ENCODE measurements at regions not wholly inside any gene's neighbourhood (a gene's known extent, or its start where the extent isn't known, plus 50 kb on each side); places are given as distances from the start of the nearest gene placed in this dataset.

DNA sequence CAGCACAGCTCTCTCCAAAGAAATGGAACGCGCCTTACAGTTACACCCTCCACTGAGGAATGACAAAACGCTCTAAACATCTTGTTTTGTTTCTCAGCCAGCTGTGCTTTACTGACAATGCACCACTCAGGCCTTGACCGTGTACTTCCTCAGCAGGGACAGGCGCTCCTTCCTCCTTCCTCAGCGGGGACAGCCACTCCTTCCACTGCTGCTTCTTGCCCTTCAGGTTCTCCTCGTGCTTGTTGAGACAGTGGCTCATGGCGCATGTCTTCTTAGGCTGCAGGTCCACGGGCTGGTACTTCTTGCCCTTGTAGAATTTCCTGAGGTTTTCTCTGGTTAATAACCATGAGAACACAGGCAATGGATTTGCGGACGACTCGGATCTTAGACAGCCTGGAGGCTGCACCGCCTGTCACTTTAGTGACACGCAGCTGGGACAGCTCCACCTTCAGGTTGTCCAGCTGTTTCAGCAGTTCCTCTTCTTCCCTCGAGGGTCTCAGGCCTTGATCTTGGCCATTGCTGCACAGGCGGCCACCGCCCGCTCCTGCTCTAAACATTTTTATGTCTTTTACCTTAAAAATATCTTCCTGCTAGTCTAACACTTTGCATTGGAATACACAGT, 613.8 kb downstream of the BRD1 start:
- no peak for DNase-seq

DNA sequence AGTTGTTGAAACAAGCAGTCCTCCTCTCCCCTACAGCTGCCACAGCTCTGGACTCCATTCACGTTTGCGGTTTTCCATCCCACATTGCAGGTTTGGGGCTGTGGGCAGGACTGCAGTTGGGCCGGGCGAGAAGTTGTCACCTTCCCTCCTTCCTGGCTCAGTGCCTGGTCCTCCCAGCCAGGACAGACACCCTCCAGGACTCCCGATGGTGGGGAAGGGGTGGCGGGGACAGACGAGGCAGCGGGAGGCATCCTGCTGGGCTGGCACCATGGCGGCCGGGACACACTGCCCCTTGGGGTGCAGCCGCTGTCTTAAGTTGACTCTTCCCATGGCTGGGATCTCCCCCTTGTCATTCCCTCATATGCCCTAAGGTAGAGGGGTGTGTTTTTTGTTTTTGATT, 615.2 kb downstream of the BRD1 start:
- DNase-seq: no peak

DNA sequence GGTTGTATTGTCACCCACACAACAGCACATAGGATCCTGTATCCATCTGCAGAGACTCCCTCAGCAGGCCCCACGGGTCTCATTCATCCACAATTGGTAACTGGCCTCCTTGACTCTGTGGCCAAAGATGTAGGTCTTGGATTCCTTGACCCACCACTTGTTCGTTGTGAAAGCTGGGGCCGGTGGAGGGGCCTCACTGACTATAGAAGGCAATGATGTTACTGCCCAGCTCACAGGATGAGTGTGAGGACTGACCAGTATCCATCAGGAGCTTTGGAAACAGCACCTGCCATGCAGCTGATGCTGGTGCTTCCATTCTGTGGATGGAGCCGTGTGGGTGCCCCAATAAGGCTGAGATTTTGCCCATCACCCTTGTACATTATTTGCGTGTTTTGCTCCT, 615.7 kb downstream of the BRD1 start:
- no peak for DNase-seq

DNA sequence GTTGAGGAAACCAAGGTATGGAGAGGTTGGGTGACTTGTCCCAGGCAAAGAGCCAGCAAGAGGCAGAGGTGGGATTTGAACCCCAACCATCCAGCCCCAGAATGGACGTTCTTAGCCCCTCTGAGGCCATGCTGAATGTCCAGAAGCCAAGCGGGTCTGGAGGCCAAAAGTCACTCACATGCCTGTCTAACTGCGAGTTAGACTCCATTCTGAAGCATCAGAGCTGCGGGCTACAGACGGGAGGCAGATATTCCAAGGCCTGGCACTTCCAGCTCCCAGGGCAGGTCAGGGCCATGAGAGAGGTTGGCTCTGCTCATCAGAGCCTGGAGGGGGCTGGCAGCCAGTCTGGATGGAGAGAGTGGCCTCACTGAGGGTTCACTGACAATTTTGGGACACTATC, 616.5 kb downstream of the BRD1 start:
- DNase-seq: no peak

DNA sequence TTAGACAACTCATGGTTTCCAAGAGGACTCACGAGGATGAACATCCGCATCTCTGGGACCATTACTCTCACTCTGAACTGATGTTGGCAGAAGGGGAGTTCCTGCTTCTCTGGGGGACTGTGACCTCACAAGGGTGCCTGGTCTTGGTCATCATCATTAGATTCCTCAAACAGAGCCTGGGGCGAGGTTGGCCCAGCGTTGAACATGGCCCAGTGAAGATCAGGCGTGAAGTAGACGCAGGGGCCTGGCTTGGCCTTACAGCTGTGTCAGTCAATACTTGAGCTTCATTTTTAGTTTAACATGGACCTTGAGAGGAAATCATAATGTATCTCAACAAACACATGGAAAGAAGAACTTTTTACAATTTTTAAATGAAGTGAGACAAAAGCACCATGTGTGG, 617.1 kb downstream of the BRD1 start:
- DNase-seq: no peak

DNA sequence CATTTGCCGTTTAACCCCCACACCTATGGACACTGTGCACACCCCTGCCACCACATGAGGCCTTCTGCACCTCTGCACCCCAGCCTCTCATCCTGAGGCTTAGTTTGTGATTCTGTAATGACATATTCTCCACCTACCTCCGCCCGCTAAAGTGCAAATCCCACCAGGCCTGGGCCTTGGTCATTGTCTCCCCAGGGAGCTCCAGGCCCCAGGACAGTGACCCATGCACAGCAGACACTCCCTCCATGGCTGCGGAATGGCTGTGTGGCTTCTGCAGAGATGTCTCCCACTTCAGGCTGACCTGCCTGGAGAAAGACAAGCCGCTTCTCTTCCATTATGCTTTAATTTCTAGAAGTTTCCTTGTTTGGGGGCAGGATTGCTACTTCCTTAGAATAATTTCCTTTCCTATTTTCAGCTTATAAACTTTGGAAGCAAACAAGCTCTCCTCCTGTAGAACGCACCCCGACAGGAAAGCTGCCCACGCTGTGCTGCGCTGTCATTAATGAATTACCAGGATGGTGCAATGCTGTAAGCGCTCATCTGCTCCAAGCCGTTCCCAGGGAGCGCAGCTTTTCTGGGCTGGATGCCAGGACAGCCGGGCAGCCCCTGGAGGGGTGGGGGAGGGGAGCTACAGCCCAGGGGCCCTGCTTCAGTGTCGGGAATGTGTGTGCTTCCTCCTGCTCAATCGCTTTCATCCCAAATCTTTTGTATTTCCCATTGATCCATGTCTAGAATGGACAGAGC, 618.0 kb downstream of the BRD1 start:
- DNase-seq: no peak

- no peak for DNase-seq
Observed at GRCh38 chr22:49208768-49209252, 618.9 kb downstream of the BRD1 start.

DNA sequence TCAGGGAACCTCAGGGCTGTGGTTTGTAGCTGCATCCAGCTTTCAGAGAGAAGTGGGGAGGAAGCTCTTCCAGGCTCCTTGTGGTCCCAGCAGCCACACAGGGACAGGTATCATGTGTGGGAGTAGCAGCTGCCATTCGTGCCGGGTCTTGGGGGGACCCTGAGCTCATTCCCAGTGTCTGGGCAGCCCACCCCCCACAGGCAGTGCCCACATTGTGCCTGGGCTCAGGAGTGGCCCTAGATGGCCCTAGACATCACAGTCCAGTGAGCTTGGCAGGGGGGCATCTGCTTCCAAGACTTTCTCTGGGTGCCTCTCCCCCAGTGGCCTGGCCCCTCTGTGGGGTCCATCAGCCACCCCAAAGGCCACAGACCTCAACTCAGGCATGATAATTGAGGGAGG, 619.7 kb downstream of the BRD1 start:
- DNase-seq: no peak

GRCh38 chr22:49207008-49208003, 620.4 kb downstream of the BRD1 start:
- no peak for DNase-seq

GRCh38 chr22:49206281-49206680, 621.4 kb downstream of the BRD1 start:
- DNase-seq: no peak

DNA sequence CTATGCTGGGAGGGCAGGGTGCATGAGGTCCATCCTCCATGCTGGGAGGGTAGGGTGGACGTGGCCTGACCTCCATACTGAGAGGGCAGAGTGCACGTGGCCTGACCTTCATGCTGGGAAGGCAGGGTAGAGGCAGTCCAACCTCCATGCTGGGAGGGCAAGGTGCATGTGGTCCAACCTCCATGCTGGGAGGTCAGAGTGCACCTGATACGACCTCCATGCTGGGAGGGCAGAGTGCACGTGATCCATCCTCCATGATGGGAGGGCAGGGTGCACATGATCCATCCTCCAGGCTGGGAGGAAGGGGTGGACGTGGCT, 622.2 kb downstream of the BRD1 start:
- no peak for DNase-seq

DNA sequence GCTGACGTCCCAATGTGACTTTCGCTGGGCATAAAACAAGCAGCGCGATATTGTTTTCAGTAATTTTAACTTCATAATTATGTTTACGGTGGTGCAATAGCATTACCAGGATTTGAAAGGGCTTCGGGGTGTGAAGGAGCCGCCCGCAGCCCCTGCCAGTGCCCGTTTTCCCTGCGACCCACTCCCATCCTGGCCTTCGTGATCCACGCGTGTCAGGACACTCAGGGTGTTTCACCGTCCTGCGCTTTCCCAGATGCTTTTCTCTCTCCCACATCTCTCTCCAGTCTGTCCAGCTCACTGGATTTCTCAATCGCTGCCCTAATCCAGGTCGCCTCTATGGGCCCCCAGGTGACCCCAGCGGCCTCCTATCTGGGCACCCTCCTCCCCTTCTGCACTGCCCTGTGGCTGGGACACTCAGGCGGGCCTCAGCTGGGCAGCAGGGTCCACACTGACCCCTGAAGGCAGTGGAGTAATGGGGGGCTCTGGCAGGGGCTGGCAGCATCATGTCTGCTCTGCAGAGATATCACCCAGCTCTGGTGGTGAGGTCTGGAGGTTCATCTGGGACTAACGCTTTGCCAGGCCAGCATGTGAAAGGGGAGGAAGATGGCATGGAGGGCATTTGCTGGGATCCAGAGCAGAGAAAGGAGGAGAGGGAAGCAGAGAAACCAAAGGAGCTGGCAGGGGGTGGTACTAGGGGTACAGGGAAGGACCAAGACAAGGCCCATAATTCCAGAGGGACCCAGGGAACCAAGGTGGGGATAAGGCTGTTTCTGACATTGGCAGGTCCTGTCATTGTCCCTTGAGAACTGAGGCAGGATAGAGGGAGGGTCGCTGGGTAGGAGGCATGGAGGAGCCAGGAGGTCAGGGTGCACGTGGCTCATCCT, 622.8 kb downstream of the BRD1 start:
- DNase-seq: no peak

GRCh38 chr22:49203859-49204598, 623.6 kb downstream of the BRD1 start:
- DNase-seq: no peak

DNA sequence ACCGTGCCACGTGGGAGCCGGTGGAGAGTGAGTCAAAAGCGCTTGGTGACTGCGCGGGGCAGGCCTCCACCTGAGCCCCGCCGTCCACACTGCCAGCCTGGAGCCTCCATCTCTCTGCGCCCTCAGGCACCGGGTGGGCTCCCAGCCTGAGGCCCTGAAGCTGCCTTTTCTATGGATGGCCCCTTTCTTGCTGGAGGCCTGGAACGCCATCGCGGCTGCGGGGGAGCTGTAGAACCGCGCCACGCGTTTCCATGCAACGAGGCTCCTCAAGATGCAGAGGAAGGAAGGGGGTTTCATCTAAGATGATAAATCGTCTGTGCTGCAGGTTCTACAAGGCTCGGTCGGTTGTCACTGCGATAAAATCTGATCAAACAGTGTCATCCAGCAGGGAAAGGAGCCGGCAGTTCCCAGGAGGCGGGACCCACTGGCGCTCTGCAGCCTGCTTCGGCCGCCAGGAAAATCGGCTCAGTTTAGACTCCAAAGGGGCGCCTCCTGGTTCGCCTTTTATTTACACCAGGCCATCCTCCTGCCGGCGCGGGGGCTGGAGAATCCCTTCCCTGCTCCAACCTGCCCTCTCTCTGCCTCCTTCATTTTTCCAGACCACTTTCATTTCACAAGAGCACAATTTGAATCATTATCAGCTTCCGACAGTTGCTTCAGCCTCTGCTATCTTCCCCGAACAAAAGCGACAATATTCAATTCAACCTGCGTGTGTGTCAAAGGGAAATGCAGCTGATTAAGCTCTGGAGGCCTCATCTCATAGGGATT, 624.4 kb downstream of the BRD1 start:
- no peak for DNase-seq

GRCh38 chr22:49202226-49202625, 625.4 kb downstream of the BRD1 start:
- DNase-seq: no peak

- no peak for DNase-seq
Observed at GRCh38 chr22:49201046-49201970, 626.4 kb downstream of the BRD1 start.

GRCh38 chr22:49199224-49199623, 628.4 kb downstream of the BRD1 start:
- no peak for DNase-seq

DNA sequence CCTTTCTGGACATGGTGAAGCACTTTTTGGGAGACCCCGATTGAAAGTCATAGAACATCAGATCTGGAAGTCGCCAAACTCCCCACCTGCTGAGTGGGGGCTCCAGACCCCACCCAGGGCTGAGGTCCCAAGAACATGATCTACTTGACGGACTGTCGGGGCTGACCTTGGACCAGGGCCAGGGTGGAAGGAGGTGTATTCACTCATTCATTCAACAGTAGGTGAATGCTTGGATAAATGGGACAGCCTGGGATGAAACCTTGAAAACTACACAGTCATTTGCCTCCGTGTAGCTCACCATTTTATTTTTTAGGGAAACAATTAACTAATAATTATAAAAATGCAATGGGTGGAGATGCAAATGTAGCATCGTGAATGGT, 629.0 kb downstream of the BRD1 start:
- no peak for DNase-seq

DNA sequence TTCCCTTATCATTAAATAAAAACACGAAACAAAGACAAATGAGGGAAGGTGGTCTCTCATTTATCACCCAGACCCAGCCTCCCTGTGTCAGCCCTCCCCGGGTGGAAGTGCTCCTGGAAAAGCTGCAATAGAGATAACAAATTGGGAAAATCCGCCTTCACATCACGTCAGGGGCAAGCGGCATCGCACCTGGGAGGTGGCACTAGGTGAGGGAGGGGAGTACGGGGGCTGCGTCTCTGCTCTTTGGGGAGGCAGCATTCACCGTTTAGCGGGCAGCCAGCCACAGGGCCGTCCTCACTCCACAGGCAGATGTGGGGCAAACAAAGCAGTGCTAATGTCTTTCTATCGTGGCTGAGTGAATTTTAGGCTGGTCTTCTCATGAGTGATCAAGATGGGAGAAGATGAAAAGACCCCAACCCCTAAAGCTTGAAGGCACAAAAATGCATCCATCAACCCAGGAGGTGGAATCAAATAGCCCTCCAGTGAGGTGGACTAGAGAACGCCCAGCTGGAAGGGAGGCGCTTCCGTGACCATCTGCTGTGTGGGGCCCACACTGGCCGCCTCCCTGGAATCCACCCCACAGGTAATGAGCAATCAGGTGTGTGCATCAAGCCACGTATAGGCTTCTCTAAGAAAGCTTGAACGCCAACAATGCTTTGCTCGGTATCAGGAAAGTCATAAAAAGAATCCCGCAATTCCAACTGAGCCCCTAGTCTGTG, 629.5 kb downstream of the BRD1 start:
- DNase-seq: no peak

Data from CD4-positive, alpha-beta T cell treated with Interleukin-17A for 4 hours (primary cell).